ENCODE measurements at regions not wholly inside any gene's neighbourhood (a gene's known extent, or its start where the extent isn't known, plus 50 kb on each side); places are given as distances from the start of the nearest gene placed in this dataset.

GRCh38 chr14:42140001-42140400 lies 533.3 kb downstream of the LRFN5 start:
- no peaks in the 10 kb centered on the region for H3K36me3 ChIP-seq (ENCODE audit: control insufficient read depth, insufficient read depth, low read length)
- no peak overlapping the region for H2BK15ac ChIP-seq (ENCODE audit: low read depth, low read length)
- ChIA-PET CTCF (no interaction called here), POLR2A (ENCODE audit: unreplicated experiment) (no interaction called here)
- no TSS peak for BruUV-seq (replicated peaks)
- no peak overlapping the region for H3K23ac ChIP-seq (ENCODE audit: low read depth, low read length)
- H3K4me1 ChIP-seq (ENCODE audit: control insufficient read depth, insufficient read depth, low read length) = no peaks in the 10 kb centered on the region; the same call in none of the 2 replicates
- H4K5ac ChIP-seq (ENCODE audit: low read depth, low read length) = no peak overlapping the region
- H3K9me1 ChIP-seq (ENCODE audit: insufficient read depth, low read length) = no peaks in the 10 kb centered on the region; the same call in 1 of the 2 replicates
- H3K27ac ChIP-seq (ENCODE audit: insufficient read depth, low read length) = no peak overlapping the region
- H4K8ac ChIP-seq (ENCODE audit: low read depth in 2 of 2, low read length in 2 of 2) = no peak overlapping the region
- no peak overlapping the region for H2AFZ ChIP-seq (replicated peaks; ENCODE audit: low read length, poor library complexity)
- peak overlapping the region; percentile 50 for H3K4ac ChIP-seq (ENCODE audit: low read depth, low read length)
- DNase-seq (peak; percentile 54), ATAC-seq (ENCODE audit: low read depth) (0 out of 2 replicates have a peak, but pooled peaks have one; percentile 24)
- peak overlapping the region; percentile 59; the same call in 1 of the 2 replicates for H2BK120ac ChIP-seq (ENCODE audit: low read depth, low read length)
- no peak overlapping the region for H3K14ac ChIP-seq (replicated peaks; ENCODE audit: low read depth, low read length)
- H3K9ac ChIP-seq (ENCODE audit: low read depth, low read length) = no peak overlapping the region
- H4K20me1 ChIP-seq (ENCODE audit: insufficient read depth, low read length) = no peaks in the 10 kb centered on the region
- no peaks in the 10 kb centered on the region for H3K27me3 ChIP-seq (ENCODE audit: control insufficient read depth, insufficient read depth, low read length)
- TF ChIP-seq FOS (IDR thresholded peaks at IDR 0.05; ENCODE audit: low read depth, low read length) (no peak), RCOR1 (IDR thresholded peaks at IDR 0.05; ENCODE audit: insufficient replicate concordance, low read length) (no peak), CEBPB (IDR thresholded peaks at IDR 0.05; ENCODE audit: low read depth, low read length) (0 out of 2 replicates have a peak, but pooled peaks have one; percentile 7)
- no peak overlapping the region for H3K4me3 ChIP-seq (ENCODE audit: insufficient read depth, low read depth, low read length)
- H3K79me1 ChIP-seq (ENCODE audit: low read depth in 1 of 2, low read length in 2 of 2) = no peaks in the 10 kb centered on the region
- H3K56ac ChIP-seq (ENCODE audit: extremely low read depth, insufficient read depth, low read length) = no peak overlapping the region
- no peak overlapping the region for H2AK9ac ChIP-seq (replicated peaks; ENCODE audit: low read depth, low read length, poor library complexity)
- peak overlapping the region; percentile 24; the same call in 1 of the 2 replicates for H2BK20ac ChIP-seq (ENCODE audit: low read depth, low read length)
- intact Hi-C loops (cut with micrococcal nuclease) (no loop called here), dilution Hi-C loops (cut with HindIII; ENCODE audit: low sequenced_read_pairs, unreplicated experiment) (no loop called here), in situ Hi-C loops (cut with MboI; ENCODE audit: low sequenced_read_pairs) (no loop called here)
- 40% methylated on average over 1 of the region's 3 CpGs; no CpG with 5 or more reads in 1 of the 2 experiments for WGBS, 2 experiments (ENCODE audit: extremely low coverage in 2 of 2, insufficient read length in 1 of 2)
- H3K18ac ChIP-seq (ENCODE audit: low read depth, low read length) = no peak overlapping the region
- H3K9me3 ChIP-seq (ENCODE audit: control insufficient read depth, insufficient read depth, low read length) = no peaks in the 10 kb centered on the region
- no peak overlapping the region for H3K4me2 ChIP-seq (ENCODE audit: low read depth, low read length)
- H4K91ac ChIP-seq (ENCODE audit: insufficient read depth, low read depth, low read length) = no peak overlapping the region
- no peak overlapping the region for H2AK5ac ChIP-seq (ENCODE audit: low read depth, low read length)
- no peak overlapping the region for H2BK5ac ChIP-seq (ENCODE audit: low read depth, low read length, poor library complexity, severe bottlenecking)
